Motor neuron (in vitro differentiated cells): ENCODE measurements at regions not wholly inside any gene's neighbourhood (a gene's known extent, or its start where the extent isn't known, plus 50 kb on each side); places are given as distances from the start of the nearest gene placed in this dataset.
"Not testable (repeated sequence)": the region's sequence is repeated elsewhere in the genome, so short reads cannot be mapped to it uniquely, and the experiment has no call there.

Experiments used
- ATAC-seq, 8 experiments: fragments of 200-7000 bp; cut with Tn5 transposase; replicated peaks in 6 of 8; 2 replicates each; pipeline ENCODE4 v1.8.0; 2021; ENCODE audit warnings: mild to moderate bottlenecking in 8 of 8, moderate library complexity in 8 of 8
- H3K27ac ChIP-seq, 2 donors: fragments of 250-450 bp; sonication (Bioruptor Pico); 2 replicates each; pipeline ENCODE4 v1.9.0; 2021; ENCODE audit warnings: antibody characterized with exemption in 2 of 2, mild to moderate bottlenecking in 2 of 2, moderate library complexity in 1 of 2
- H3K4me1 ChIP-seq, 2 donors: fragments of 250-450 bp; sonication (Bioruptor Pico); replicated peaks in 1 of 2; 2 replicates each; pipeline ENCODE4 v1.6.1; 2021; ENCODE audit warnings: antibody characterized with exemption in 2 of 2, mild to moderate bottlenecking in 2 of 2, moderate library complexity in 1 of 2
- H3K4me3 ChIP-seq, 5 donors: fragments of 250-450 bp; sonication (Bioruptor Pico); 2 replicates each; pipeline ENCODE4 v1.9.0; 2021; ENCODE audit warnings: antibody characterized with exemption in 5 of 5, mild to moderate bottlenecking in 5 of 5, moderate library complexity in 4 of 5
- WGBS, 10 experiments: fragments of 450-650 bp; shearing (Covaris generic); methylation state at CpG; one replicate each; pipeline ENCODE4 v1.0.0; 2022; 5-methylcytosine and 5-hydroxymethylcytosine counted together
- in situ Hi-C, 9 experiments: fragments of 400-800 bp; cut with MboI; loops; one replicate each; pipeline ENCODE4 v1.15.0; 2021; ENCODE audit warnings: low sequenced_read_pairs in 9 of 9, low pct_unique_long_range_greater_than_20kb in 2 of 9; ENCODE audit not compliant: unreplicated experiment in 9 of 9

DNA sequence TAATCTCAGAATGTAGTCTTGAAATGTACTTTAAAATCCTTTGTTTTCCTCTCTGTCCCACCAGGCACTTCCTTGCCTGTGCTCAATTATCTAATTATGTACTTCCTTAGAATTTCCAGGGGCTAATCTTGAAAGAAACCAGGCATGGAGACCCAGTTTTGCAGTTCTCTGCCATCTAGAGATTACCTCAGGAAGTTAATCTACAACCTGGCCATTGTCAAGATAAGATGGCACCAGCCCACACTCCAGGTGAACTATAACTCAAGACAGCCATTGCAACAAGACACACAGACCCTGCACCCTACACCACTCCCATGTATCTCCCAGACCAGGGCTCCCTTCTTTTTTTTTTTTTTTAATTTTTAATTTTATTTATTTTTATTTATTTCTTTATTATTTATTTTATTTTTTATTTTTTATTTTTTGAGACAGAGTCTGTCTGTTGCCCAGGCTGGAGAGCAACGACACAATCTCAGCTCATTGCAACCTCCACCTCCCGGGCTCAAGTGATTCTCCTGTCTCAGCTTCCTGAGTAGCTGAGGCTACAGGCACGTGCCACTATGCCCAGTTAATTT, 85.9 kb upstream of the TRIM24 start:
- H3K4me1 ChIP-seq: no peaks in the 10 kb centered on the region
- no peak overlapping the region for H3K4me3 ChIP-seq
- H3K27ac ChIP-seq: no peak overlapping the region
- 20 to 100% (median 75%) methylated on average over 2 to 3 of the region's 3 CpGs; no CpG with 5 or more reads in 1 of the 10 experiments for WGBS, 10 experiments
- ATAC-seq: no peak
- in situ Hi-C loops: no loop called here

DNA sequence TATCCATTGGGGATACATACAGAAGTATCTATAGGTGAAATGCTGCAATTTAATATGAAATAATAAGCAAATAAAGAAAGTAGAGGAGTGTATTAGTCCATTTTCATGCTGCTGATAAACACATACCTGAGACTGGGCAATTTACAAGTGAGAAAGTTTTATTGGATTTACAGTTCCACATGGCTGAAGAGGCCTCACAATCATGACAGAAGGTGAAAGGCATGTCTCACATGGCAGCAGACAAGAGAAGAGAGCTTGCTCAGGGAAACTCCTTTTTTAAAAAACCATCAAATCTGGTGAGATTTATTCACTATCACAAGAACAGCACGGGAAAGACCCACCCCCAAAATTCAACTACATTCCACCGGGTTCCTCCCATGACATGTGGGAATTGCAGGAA, 82.8 kb upstream of the TRIM24 start:
- 20 to 100% (median 85%) methylated on average over 1 to 2 of the region's 2 CpGs; no CpG with 5 or more reads in 2 of the 10 experiments for WGBS, 10 experiments
- Histone ChIP-seq H3K4me3 (no peak overlapping the region), H3K27ac (no peak overlapping the region), H3K4me1 (no peaks in the 10 kb centered on the region)
- no peak for ATAC-seq
- in situ Hi-C loops: no loop called here

DNA sequence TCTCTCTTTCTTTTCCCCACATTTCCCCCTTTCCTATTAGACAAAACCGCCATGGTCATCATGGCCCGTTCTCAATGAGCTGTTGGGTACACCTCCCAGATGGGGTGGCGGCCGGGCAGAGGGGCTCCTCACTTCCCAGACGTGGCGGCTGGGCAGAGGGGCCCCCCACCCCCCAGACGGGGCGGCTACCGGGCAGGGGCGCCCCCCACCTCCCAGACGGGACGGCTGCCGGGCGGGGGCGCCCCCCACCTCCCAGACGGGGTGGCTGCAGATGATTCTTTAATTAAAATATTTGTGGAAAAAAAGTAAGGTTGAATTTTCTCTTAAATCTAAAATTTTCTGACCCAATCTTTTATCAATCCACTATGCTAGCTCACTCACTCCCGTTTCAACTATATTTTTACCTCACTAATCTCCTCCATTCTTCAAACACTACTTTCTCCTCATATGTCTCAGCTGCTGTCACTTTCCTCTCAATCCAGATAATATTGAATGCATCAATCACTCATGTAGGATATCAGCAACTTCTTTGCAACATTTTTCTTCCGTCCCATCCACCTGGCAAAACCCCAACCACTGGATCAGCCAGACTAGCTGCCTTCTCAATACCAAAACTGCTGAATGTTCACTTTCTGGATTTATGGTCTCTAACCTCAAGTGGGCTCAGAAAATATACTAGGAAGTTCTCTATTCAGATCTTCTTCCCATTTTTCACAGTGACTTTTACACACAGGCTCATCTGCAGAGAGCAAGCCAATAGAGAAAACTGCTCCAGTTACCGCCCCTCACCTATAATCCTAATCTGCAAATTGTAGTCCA, 81.1 kb upstream of the TRIM24 start:
- H3K27ac ChIP-seq: no peak overlapping the region
- no peak for ATAC-seq
- WGBS, 10 experiments: 0 to 95% (median 39%) methylated on average over 1 to 3 of the region's 19 CpGs
- H3K4me1 ChIP-seq: no peaks in the 10 kb centered on the region
- no peak overlapping the region for H3K4me3 ChIP-seq
- in situ Hi-C loops: no loop called here

DNA sequence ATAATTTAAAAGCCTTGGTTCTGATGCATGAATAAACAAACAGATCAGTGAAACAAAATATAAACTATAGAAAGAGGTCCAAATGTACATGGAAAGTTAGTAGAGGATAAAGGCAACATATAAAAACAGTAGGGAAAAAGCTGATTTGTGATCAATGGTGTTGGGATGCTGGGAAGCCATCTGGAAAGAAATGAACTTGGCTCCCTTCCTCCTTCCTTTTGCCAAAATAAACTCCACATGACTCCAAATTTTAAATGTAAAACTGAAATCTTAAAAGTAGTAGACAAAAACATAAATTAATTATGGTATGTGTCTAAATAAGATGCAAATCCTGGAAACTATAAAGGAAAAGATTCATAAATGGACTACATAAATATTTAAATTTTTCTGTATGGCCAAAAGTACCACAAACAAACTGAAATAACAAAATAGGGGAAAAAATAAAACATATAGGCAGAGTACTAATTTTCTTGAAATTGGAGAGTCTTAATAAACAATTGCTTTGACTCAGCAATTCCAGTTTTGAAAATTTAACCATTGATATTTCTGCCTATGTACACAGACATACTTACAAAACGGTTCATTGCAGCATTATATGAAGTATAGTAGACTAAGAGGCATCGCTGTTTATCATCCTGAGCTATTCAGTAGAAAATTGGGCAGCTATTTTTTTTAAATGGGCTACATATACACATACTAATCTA, 77.0 kb upstream of the TRIM24 start:
- no peak overlapping the region for H3K4me3 ChIP-seq
- ATAC-seq: no peak
- no peak overlapping the region for H3K27ac ChIP-seq
- in situ Hi-C loops: no loop called here
- H3K4me1 ChIP-seq: no peaks in the 10 kb centered on the region
- 0 to 96% (median 75%) methylated on average over 1 to 2 of the region's 2 CpGs for WGBS, 10 experiments

DNA sequence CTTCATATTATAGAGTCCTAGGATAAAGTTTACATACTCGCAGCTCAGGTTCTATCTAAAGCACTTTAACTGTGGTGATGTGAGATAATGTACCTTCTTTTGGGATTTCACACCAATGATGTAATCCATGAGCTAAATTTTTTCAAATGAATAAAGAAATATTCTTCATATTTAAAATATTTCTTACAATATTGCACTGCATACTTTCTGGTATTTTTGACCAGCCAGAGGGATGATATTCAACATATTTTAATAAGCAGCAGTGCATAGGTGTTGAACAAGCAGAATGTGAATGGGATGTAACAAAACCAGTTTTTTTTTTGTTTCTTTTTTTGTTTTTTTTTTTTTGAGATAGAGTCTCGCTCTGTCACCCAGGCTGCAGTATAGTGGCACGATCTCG, 73.2 kb upstream of the TRIM24 start:
- WGBS, 10 experiments: 6 to 100% (median 60%) methylated on average over 1 to 4 of the region's 4 CpGs; no CpG with 5 or more reads in 1 of the 10 experiments
- Histone ChIP-seq H3K4me1 (no peaks in the 10 kb centered on the region), H3K4me3 (no peak overlapping the region), H3K27ac (no peak overlapping the region)
- in situ Hi-C loops: no loop called here
- ATAC-seq: no peak

DNA sequence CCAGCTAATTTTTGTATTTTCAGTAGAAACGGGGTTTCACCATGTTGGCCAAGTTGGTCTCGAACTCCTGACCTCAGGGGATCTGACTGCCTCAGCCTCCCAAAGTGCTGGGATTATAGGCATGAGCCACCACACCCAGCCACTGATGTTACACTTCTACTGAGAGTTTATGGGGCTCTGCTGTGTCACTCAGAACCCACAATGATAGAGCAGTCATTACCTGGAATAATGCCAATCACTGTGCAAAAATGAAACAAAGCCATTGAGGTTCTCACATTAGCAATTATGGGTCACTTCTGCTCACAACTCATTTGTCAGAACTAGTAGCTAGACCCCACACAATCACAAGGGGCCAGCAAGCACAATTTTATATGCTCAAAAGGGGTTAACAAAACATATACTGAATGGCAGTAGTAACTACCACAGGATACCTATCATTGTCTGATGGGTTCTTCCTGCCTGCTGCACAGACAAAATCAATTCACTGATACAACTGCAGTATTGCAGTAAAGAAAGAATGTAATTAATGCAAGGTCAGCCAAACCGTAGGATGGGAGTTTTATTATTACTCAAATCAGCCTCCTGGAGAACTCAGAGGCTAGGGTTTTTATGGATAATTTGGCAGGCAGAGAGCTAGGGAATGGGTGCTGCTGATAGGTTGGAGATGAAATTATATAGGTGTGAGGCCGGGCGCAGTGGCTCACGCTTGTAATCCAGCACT, 72.1 kb upstream of the TRIM24 start:
- Histone ChIP-seq H3K27ac (no peak overlapping the region), H3K4me1 (no peaks in the 10 kb centered on the region), H3K4me3 (no peak overlapping the region)
- no peak for ATAC-seq
- in situ Hi-C loops: no loop called here
- 9 to 100% (median 85%) methylated on average over 1 to 6 of the region's 6 CpGs; no CpG with 5 or more reads in 2 of the 10 experiments for WGBS, 10 experiments

DNA sequence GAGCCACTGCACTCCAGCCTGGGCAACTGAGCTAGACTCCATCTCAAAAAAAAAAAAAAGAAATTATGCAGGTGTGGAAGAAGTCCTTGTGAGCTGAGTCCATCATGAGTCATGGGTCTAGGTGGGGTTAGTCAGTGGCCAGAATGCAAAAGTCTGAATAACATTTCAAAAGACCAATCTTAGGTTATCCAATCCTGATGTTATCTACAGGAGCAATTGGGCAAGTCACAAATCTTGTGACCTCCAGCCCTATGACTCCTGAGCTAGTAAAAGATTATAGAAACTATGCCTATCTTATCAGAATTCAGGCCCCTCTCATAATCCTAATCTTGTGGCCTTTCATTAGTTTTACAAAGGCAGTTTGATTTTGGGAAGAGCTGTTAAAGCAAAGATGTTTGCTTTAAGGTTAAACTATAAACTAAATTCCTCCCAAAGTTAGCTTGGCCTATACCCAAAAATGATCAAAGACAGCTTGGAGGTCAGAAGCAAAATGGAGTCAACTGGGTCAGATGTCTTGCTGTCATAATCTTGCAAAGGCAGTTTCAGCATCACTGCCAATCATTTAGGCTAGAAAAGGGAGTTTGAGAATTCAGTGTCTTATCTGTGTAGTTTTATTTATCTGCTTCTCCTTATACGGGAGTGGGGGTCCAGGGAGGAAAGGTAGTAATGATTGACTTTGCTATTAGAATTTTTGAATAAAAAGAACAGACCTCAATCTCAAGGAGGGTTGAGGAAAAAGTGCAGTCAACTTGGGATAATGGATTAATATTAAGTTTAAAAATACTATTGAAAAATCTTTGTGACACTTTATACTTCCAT, 71.2 kb upstream of the TRIM24 start:
- no peak overlapping the region for H3K27ac ChIP-seq
- 0 to 50% (median 0%) methylated on average over 1 of the region's 1 CpG; no CpG with 5 or more reads in 2 of the 10 experiments for WGBS, 10 experiments

DNA sequence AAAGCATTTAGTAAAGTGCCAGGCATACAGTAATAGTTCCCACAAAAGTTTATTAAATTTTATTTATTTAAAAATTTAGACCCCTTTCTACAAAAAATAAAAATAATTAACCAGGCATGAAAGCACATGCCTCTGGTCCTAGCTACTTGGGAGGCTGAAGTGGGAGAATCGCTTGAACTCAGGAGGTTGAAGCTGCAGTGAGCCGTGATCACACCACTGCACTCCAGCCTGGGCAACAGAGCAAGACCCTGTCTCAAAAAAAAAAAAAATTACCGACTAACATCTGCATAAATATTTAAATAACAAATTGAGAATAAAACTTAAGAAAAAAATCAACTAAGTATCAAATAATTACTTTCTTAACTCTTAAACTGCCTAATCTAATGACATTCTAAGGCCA, 64.3 kb upstream of the TRIM24 start:
- no peaks in the 10 kb centered on the region for H3K4me1 ChIP-seq
- WGBS, 10 experiments: 0 to 96% (median 61%) methylated on average over 1 to 3 of the region's 3 CpGs
- in situ Hi-C loops: no loop called here
- no peak for ATAC-seq
- no peak overlapping the region for H3K27ac ChIP-seq
- H3K4me3 ChIP-seq: no peak overlapping the region

More for the DNA sequence above, 71.2 kb upstream of the TRIM24 start:
- Histone ChIP-seq H3K4me3 (no peak overlapping the region), H3K4me1 (no peaks in the 10 kb centered on the region)
- peak in 2 of 8 experiments; percentile 84 to 98 for ATAC-seq
- in situ Hi-C loops: no loop called here

DNA sequence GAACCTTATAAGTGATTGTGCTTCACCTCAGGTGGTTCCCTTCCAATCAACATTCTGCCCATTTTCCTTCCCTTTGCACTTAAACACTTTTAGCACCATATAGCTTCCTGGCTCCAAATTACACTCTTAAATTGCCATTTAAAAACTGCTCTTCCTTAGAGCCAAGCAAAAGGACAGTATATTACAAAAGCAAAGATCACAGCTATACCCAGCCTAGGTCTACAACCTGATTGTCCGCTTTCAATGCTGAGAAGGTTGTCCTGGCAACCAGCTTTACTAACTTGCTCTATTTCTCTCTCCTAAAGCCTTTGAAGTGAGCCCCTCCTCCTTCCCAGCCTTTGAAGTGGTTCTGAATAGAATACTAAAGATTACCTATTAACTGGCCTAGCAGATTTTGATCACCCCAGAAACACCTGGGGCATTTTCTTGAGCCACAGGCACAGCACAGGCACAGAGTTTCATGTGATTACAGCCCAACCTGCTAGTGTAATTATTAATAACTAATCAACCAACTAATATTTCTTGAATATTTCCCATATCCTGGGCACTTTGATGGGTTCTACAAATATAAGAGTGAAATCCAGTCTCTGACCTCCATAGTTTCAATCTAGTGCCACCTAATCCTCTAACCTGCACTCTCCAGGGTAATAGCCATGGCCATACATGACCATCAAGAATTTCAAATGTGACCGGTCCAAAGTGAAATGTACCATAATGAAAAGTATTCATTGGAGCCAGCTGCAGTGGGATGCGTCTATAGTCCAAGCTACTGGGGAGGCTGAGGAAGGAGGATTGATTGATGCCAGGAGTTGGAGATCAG, 63.6 kb upstream of the TRIM24 start:
- no peaks in the 10 kb centered on the region for H3K4me1 ChIP-seq
- peak in 3 of 8 experiments; percentile 43 to 88 (median 58) for ATAC-seq
- H3K27ac ChIP-seq: no peak overlapping the region
- WGBS, 10 experiments: 0 to 88% (median 35%) methylated on average over 1 to 2 of the region's 3 CpGs; no CpG with 5 or more reads in 2 of the 10 experiments
- in situ Hi-C loops: no loop called here
- H3K4me3 ChIP-seq: no peak overlapping the region

DNA sequence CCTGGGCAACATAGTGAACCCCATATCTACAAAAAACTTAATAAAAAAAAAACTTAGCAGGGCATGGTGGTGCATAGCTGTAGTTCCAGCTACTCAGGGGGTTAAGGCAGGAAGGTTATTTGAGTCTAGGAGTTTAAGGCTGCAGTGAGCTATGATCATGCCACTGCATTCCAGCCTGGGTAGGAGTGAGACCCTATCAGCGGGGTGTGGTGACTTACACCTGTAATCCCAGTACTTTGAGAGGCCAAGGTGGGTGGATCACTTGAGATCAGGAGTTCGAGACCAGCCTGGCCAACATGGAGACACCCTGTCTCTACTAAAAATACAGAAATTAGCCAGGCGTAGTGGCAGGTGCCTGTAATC, 63.0 kb upstream of the TRIM24 start:
- in situ Hi-C loops, H3K27ac ChIP-seq, ATAC-seq, H3K4me3 ChIP-seq, H3K4me1 ChIP-seq: not testable (repeated sequence)
- 14 to 100% (median 65%) methylated on average over 1 to 3 of the region's 3 CpGs; no CpG with 5 or more reads in 1 of the 10 experiments for WGBS, 10 experiments

DNA sequence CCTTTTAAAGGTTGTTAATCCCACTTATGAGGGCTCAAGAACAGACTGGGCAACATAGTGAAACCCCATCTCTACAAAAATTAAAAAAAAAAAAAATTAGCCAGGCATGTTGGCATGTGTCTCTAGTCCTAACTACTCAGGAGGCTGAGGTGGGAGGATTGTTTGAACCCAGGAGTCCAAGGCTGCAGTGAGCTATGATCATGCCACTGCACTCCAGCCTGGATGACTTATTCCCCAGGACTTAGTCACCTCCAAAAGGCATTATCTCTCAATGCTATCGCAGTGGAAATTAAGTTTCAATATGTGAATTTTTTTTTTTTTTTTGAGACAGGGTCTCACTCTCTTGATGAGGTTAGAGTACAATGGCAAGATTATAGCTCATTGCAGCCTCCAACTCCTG, 61.2 kb upstream of the TRIM24 start:
- in situ Hi-C loops: no loop called here
- H3K4me1 ChIP-seq: no peaks in the 10 kb centered on the region
- WGBS, 10 experiments: 0 to 86% (median 30%) methylated on average over 1 of the region's 1 CpG; no CpG with 5 or more reads in 4 of the 10 experiments
- H3K27ac ChIP-seq: no peak overlapping the region
- no peak for ATAC-seq
- no peak overlapping the region for H3K4me3 ChIP-seq
